Astrocyte (in vitro differentiated cells and primary cell): ENCODE measurements at regions not wholly inside any gene's neighbourhood (a gene's known extent, or its start where the extent isn't known, plus 50 kb on each side); places are given as distances from the start of the nearest gene placed in this dataset.

Source experiments
- DNase-seq: peaks from one replicate; pipeline ENCODE4 v3.0.0-alpha.2; 2010; ENCODE audit warnings: low read depth
- FAIRE-seq: peaks from 2 replicates; lab custom pipeline; 2011; peaks lifted over from hg19 to GRCh38; lab: Jason Lieb, UNC
- H2AFZ ChIP-seq: 2 replicates; pipeline ENCODE4 v1.6.0; 2012; ENCODE audit warnings: low read depth, low read length, inconsistent platforms
- H3K27ac ChIP-seq: 2 replicates; pipeline ENCODE4 v1.5.1; 2011; ENCODE audit warnings: low read depth, low read length, inconsistent platforms
- H3K27me3 ChIP-seq: 2 replicates; pipeline ENCODE4 v1.6.0; 2011; ENCODE audit warnings: low read length, inconsistent platforms; ENCODE audit not compliant: insufficient read depth
- H3K36me3 ChIP-seq: 2 replicates; pipeline ENCODE4 v1.5.1; 2011; ENCODE audit warnings: low read length, inconsistent platforms; ENCODE audit not compliant: insufficient read depth
- H3K4me1 ChIP-seq: 2 replicates; pipeline ENCODE4 v1.5.1; 2011; ENCODE audit warnings: low read length, inconsistent platforms; ENCODE audit not compliant: insufficient read depth
- H3K4me2 ChIP-seq: 2 replicates; pipeline ENCODE4 v1.6.0; 2012; ENCODE audit warnings: low read length, inconsistent platforms
- H3K4me3 ChIP-seq: 2 replicates; pipeline ENCODE4 v1.5.1; 2011; ENCODE audit warnings: low read depth, mild to moderate bottlenecking, low read length, inconsistent platforms; ENCODE audit not compliant: insufficient read depth
- H3K79me2 ChIP-seq: 2 replicates; pipeline ENCODE4 v1.6.0; 2012; ENCODE audit warnings: mild to moderate bottlenecking, low read length, inconsistent platforms; ENCODE audit not compliant: insufficient read depth
- H3K9ac ChIP-seq: 2 replicates; pipeline ENCODE4 v1.6.0; 2012; ENCODE audit warnings: mild to moderate bottlenecking, low read length, inconsistent platforms
- H3K9me3 ChIP-seq: 2 replicates; pipeline ENCODE4 v1.5.1; 2012; ENCODE audit warnings: low read depth, mild to moderate bottlenecking, low read length, inconsistent platforms; ENCODE audit not compliant: insufficient read depth
- H4K20me1 ChIP-seq: 2 replicates; pipeline ENCODE4 v1.6.0; 2012; ENCODE audit warnings: low read length, inconsistent platforms; ENCODE audit not compliant: insufficient read depth
- H3K27ac Mint-ChIP-seq: one replicate; pipeline ENCODE4 v1.8.0; 2021; ENCODE audit warnings: mild to moderate bottlenecking, mixed read lengths; ENCODE audit not compliant: unreplicated experiment
- H3K27me3 Mint-ChIP-seq: one replicate; pipeline ENCODE4 v1.8.0; 2021; ENCODE audit warnings: low read depth, mixed read lengths; ENCODE audit not compliant: unreplicated experiment
- H3K36me3 Mint-ChIP-seq: one replicate; pipeline ENCODE4 v1.8.0; 2021; ENCODE audit warnings: low read depth, mixed read lengths; ENCODE audit not compliant: unreplicated experiment
- H3K4me1 Mint-ChIP-seq: one replicate; pipeline ENCODE4 v1.8.0; 2021; ENCODE audit warnings: low read depth, mixed read lengths; ENCODE audit not compliant: unreplicated experiment
- H3K4me3 Mint-ChIP-seq: one replicate; pipeline ENCODE4 v1.8.0; 2021; ENCODE audit warnings: mild to moderate bottlenecking, moderate library complexity, mixed read lengths; ENCODE audit not compliant: unreplicated experiment
- H3K9me3 Mint-ChIP-seq: one replicate; pipeline ENCODE4 v1.8.0; 2021; ENCODE audit warnings: mild to moderate bottlenecking, mixed read lengths; ENCODE audit not compliant: unreplicated experiment
- EZH2 ChIP-seq: IDR thresholded peaks from 2 replicates; pipeline ENCODE4 v1.6.1; 2012; ENCODE audit warnings: mild to moderate bottlenecking, low read length, inconsistent platforms; ENCODE audit not compliant: insufficient read depth
- TF ChIP-seq, protein P1 (sequence below): IDR thresholded peaks from 2 replicates; pipeline ENCODE4 v1.5.1; 2011; ENCODE audit warnings: low read depth, mild to moderate bottlenecking, inconsistent platforms, low read length, moderate library complexity; ENCODE audit not compliant: insufficient read depth

DNA sequence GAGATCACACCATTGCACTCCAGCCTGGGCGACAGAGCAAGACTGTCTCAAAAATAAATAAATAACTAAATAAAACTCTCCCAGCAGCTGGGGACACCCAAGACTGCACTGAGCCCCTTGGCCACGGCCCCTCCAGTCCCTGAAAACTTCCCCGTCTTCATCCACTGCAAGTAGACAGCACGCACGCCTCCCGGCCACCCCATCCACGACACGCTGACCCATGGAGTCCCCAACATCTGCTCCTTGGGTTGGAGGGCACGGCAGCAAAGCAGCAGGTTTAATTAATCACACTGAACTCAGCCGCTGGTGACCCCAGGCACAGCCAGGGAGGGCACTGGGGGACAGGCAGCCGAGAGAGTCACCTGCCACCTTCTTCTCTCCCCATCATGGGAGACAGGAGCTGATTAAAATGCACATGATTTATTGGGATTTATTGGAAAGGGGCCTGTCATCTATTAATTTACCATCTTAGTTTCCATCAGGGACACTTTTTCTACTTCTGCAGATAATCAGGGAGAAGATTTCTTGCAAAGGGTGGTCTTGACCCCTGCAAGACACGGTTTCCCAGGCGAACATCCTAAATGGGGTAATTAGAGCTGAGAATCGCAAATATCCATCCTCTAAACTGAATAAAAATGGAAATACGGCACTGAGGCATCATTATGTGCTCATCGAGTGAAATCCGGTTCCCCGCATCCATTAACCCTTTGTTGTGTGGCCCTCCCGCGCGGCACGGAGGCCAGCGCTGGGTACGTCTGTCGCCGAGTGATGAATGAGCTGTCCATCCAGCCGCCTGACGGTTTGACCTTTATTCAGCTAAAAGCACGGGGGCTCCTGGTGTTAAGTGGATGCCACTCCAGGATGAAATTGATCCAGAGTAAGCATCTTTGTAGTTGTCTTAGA is 178.3 kb downstream of the BRD1 start:
- Histone ChIP-seq H3K27ac (no peak overlapping the region), H3K9me3 (no peaks in the 10 kb centered on the region), H3K79me2 (no peaks in the 10 kb centered on the region), H3K4me3 (no peak overlapping the region), H3K9ac (no peak overlapping the region), H4K20me1 (no peaks in the 10 kb centered on the region), H3K4me2 (no peak overlapping the region), H3K36me3 (no peaks in the 10 kb centered on the region), H3K27me3 (no peaks in the 10 kb centered on the region), H3K4me1 (no peaks in the 10 kb centered on the region), H2AFZ (no peak overlapping the region)
- DNase-seq = no peak
- peaks cover 5% of the 10 kb centered on the region for H3K27me3 Mint-ChIP-seq
- no peaks in the 10 kb centered on the region for H3K36me3 Mint-ChIP-seq
- FAIRE-seq = no peak
- peaks cover 2% of the 10 kb centered on the region for H3K9me3 Mint-ChIP-seq
- peaks cover 13% of the 10 kb centered on the region for H3K4me1 Mint-ChIP-seq
- H3K27ac Mint-ChIP-seq = no peak overlapping the region
- H3K4me3 Mint-ChIP-seq = no peak overlapping the region
- no peak for TF ChIP-seq EZH2
- TF ChIP-seq, protein P1, sequence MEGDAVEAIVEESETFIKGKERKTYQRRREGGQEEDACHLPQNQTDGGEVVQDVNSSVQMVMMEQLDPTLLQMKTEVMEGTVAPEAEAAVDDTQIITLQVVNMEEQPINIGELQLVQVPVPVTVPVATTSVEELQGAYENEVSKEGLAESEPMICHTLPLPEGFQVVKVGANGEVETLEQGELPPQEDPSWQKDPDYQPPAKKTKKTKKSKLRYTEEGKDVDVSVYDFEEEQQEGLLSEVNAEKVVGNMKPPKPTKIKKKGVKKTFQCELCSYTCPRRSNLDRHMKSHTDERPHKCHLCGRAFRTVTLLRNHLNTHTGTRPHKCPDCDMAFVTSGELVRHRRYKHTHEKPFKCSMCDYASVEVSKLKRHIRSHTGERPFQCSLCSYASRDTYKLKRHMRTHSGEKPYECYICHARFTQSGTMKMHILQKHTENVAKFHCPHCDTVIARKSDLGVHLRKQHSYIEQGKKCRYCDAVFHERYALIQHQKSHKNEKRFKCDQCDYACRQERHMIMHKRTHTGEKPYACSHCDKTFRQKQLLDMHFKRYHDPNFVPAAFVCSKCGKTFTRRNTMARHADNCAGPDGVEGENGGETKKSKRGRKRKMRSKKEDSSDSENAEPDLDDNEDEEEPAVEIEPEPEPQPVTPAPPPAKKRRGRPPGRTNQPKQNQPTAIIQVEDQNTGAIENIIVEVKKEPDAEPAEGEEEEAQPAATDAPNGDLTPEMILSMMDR = no peak

DNA sequence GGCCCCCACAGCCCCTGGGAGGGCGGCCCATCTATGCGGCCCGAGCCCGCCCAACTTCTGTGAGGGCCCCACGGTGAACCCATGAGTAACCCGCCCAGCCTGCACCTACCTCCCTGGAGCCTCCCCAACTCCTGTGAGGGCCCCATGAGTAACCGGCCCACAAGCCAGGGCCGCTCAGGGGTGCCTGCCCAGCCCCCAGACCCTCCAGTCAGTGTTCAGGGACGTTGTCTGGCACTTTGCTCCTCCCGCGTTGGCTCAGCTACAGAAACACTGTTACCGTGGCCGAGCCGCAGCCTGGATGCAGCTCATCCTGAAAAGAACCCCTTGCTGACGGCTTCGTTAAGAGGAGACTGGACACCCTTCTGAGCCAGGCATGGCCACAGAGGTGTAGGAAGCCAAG is 179.6 kb downstream of the BRD1 start:
- no peak overlapping the region for H2AFZ ChIP-seq
- H3K4me3 ChIP-seq = no peak overlapping the region
- H3K27me3 ChIP-seq = no peaks in the 10 kb centered on the region
- no peaks in the 10 kb centered on the region for H3K36me3 ChIP-seq
- no peak overlapping the region for H3K4me2 ChIP-seq
- DNase-seq (no peak), FAIRE-seq (no peak)
- Mint-ChIP-seq H3K36me3 (no peaks in the 10 kb centered on the region), H3K27me3 (peaks cover 5% of the 10 kb centered on the region), H3K4me3 (no peak overlapping the region), H3K27ac (no peak overlapping the region), H3K9me3 (peaks cover 2% of the 10 kb centered on the region), H3K4me1 (peaks cover 13% of the 10 kb centered on the region)
- H3K27ac ChIP-seq = no peak overlapping the region
- TF ChIP-seq EZH2 = no peak
- TF ChIP-seq, protein P1 = no peak
- no peaks in the 10 kb centered on the region for H3K9me3 ChIP-seq
- H3K4me1 ChIP-seq = no peaks in the 10 kb centered on the region
- H3K9ac ChIP-seq = no peak overlapping the region
- no peaks in the 10 kb centered on the region for H4K20me1 ChIP-seq
- H3K79me2 ChIP-seq = no peaks in the 10 kb centered on the region

DNA sequence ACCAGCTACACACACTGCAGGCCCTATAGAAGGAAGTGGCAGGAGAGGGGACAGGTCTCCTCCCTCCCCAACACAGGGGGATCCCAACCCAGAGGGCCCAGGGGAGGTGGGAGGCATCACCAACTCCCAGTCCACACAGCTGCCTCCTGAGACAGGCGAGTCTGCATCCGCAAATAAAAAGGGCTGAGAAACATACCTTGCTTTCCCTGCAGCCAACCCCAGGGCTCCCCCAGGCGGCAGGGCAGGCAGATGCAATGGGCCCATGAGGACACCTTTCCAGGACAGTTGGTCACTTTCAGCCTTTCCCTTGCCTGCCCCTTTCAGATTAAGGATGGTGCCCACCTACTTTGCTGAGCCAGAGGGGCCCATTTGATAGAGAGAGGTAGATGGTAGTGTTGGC is 180.0 kb downstream of the BRD1 start:
- Histone ChIP-seq H3K4me2 (no peak overlapping the region), H2AFZ (no peak overlapping the region), H3K79me2 (no peaks in the 10 kb centered on the region), H3K9ac (no peak overlapping the region), H3K4me1 (no peaks in the 10 kb centered on the region), H3K27ac (no peak overlapping the region), H3K27me3 (no peaks in the 10 kb centered on the region), H3K4me3 (no peak overlapping the region), H3K36me3 (no peaks in the 10 kb centered on the region), H4K20me1 (no peaks in the 10 kb centered on the region), H3K9me3 (no peaks in the 10 kb centered on the region)
- H3K4me1 Mint-ChIP-seq = peaks cover 13% of the 10 kb centered on the region
- H3K27me3 Mint-ChIP-seq = peaks cover 5% of the 10 kb centered on the region
- TF ChIP-seq, protein P1 = no peak
- TF ChIP-seq EZH2 = no peak
- FAIRE-seq (no peak), DNase-seq (no peak)
- no peak overlapping the region for H3K4me3 Mint-ChIP-seq
- no peaks in the 10 kb centered on the region for H3K36me3 Mint-ChIP-seq
- H3K27ac Mint-ChIP-seq = no peak overlapping the region
- peaks cover 2% of the 10 kb centered on the region for H3K9me3 Mint-ChIP-seq
